NCI-H1092 (cell line): ENCODE measurements at regions not wholly inside any gene's neighbourhood (a gene's known extent, or its start where the extent isn't known, plus 50 kb on each side); places are given as distances from the start of the nearest gene placed in this dataset.

Experiments used
- DNase-seq: peaks from one replicate; lab custom pipeline; 2025; lab: John Stamatoyannopoulos, UW

DNA sequence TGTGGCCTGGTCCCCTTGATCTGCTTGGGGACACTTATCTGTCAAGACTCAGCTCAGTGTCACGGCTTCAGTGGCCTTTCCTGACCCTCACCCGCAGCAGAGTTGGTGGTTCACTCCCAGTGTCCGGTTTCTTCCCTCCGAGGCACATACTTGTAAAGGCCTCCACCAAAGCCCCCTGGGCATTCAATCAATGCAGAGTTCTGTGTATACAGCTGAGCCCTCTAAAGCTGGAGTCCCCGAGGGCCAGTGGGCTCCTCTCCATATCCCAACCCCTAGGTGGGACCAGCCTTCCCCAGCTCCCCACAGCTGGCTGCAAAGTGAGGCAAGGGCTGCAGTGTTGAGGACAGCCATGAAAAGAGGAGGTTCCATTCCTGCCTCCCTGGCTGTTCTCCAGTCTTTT lies 70.9 kb upstream of the RGMA start:
- no peak for DNase-seq

- no peak for DNase-seq
Measured at GRCh38 chr15:93158097-93158900, 69.3 kb upstream of the RGMA start.

DNA sequence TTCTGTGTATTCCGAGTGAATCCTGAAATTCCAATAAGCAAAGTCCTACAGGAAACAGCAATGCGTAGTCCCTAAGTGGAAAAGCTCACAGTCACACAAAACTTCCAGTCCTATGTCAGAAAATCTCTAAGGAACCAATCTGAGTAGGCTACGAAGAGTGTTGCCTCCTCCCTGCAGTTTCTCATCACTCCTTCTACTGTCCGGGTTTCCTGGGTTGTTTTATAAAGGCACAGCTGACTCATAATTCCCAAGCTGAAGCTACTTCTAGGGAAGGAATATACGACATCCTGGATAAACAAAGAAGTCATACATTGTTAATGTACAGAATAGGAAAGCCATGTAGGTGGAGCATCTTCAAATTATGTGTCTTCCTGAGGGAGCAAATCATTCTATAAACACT lies 65.7 kb upstream of the RGMA start:
- DNase-seq = no peak

DNA sequence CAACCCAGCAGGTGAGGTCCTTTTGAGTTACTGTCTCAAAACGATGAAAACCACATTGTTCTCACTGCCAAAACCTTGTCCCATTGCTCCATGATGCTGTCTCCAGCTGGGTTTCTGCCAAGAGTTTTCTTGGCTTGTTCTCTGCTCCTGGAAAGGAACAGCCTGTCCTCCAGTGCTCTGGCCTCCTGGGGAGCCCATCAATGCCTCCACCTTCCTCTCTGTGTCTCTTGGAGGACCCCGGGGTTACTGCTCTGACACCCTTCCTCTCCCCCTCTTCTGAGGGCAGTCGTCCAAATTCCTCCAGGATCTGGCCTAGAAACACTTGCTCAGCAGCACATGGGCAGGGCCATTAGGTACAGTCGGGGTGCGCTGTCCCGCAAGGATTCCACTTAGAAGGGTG lies 63.9 kb upstream of the RGMA start:
- no peak for DNase-seq

DNA sequence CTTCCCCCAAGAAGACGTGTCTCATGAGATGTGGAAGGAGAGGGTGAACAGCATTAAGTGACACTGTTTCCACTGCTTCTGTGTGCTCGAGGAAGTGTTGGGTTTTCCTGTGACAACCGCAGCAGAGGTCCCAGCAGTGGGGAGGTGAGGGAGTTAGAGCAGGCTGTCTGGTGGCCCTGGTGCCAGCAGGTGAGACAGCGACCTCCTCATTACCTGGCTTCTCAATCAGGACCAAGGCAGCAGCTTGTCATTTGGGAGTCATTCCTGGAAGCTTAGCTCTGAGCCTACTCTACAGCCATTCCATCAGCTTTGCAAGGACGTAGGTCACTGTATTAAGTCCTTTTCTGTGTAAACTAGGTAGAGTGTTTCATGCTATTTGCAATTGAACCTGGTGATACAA lies 63.3 kb upstream of the RGMA start:
- no peak for DNase-seq

GRCh38 chr15:93150910-93151881 lies 62.2 kb upstream of the RGMA start:
- DNase-seq = no peak

GRCh38 chr15:93146601-93147000 lies 57.6 kb upstream of the RGMA start:
- DNase-seq = no peak

DNA sequence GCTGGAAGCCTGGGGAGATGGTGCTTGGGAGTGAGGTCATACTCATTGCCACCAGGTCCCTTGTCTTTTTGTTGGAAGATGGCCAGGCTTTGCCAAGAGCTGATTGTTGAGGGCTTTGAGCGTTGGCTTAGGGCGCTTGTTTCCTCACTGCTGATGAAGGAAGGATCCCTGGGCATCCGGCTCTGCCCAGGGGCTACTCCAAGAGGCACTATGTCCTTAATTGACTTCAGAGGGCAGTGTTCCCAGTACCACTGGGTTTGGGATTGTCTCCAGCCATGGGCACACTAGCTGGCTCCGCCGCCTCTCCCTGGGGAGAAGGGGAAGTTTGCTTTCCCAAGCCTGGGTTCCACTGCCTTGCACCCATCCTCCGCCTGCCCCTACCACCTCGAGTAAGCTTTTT lies 57.2 kb upstream of the RGMA start:
- DNase-seq = no peak

DNA sequence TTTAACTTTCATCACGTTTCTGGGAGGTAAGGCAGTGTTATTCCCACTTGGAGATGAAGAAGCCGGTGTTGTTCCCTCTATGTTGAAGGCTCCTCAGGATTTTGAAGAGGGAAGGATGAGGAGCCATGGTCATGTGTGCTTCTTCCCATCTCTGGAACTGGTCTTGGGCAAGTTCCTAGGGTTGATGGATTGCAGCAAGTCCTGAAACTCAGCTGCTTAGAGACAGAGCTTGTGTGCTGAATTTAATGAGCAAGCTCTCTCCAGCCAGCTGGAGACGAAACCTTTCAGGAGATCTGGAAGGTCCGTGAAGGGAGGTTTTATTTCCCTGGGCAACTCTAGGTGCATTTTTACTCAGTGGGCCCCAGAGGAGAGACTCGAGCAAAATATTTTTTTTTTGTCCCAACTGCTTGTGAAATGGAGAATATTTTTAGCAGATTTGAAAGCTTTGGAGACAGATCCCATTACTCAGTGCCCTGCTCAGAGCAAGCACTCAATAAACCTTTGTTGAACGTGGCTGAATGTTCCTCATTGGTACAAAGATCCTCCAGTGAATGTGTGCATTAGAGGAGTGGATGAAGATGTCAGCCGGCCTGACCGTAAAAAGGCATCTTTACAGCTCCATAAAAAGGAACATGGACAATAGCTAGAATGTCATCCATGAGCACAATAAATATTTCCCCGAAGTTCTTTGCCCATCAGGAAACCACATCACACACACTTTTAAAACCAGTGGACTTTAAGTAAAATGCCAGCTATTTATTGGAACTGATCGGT lies 55.6 kb upstream of the RGMA start:
- no peak for DNase-seq

GRCh38 chr15:93143186-93143585 lies 54.2 kb upstream of the RGMA start:
- DNase-seq = no peak

DNA sequence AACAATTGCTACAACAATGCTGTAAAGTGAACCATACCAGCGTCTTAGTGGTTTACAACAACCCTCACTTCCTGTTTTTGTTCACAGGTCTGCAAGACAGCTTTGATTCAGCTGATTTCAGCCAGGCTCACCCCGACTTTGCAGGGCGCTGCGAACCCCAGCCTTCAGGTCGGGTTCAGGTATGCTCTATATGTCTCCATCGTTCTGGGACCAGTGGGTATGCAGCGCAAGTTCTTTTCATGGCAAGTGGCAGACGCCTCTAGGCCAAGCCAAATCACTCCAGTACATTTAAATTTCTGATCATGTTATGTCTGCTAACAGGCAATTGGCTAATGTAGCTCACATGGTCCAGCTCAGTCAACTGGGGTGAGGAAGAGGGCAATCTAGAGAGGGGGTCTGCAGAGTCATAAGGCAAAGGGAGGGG lies 52.4 kb upstream of the RGMA start:
- no peak for DNase-seq

- no peak for DNase-seq
Measured at GRCh38 chr15:93139436-93139835, 50.4 kb upstream of the RGMA start.

DNA sequence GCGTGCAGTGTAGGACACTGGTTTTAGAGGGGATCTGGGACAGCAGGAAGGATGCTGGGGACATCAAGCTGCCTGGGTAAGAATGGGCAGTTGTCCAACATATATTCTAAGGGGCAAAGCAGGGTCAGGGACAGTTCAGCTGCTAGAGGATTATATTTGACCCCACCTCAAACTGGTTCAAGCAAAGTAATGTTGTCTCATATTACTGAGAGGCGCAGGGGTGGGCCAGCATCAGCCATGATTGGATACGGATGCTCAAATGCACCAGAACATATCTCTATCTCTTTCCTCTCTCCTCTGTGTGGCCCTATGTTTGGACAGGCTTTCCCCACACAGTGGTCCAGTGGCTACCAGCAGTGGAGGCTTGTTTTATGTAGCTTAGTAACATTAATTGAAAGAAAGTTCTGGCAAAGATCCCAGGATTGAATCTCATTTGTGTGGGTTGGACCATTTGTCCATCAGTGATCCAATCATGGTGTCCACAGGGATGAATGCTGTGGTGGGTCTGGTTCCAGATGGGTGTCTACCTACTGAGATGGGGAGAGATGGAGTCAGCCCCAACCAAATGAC lies 49.8 kb upstream of the RGMA start:
- no peak for DNase-seq
